Vagina (tissue), 2 donors: ENCODE measurements at regions not wholly inside any gene's neighbourhood (a gene's known extent, or its start where the extent isn't known, plus 50 kb on each side); places are given as distances from the start of the nearest gene placed in this dataset.

Source experiments
- DNase-seq, 2 donors: peaks; one replicate each; pipeline ENCODE4 v3.0.0-alpha.2; 2017; ENCODE audit errors: extremely low spot score in 2 of 2
- H3K27ac ChIP-seq: fragments of 200-600 bp; sonication (generic); one replicate; pipeline ENCODE4 v1.5.1; 2019
- H3K27me3 ChIP-seq: fragments of 200-600 bp; sonication (generic); one replicate; pipeline ENCODE4 v1.5.1; 2019
- H3K36me3 ChIP-seq, 2 donors: fragments of 200-600 bp; sonication (generic); one replicate each; pipeline ENCODE4 v1.5.1; 2017 to 2019
- H3K4me1 ChIP-seq: fragments of 200-600 bp; sonication (generic); one replicate; pipeline ENCODE4 v1.5.1; 2019
- H3K4me3 ChIP-seq, 2 donors: fragments of 200-600 bp; sonication (generic); 1 replicate in 1 of 2; 2 replicates in 1 of 2; pipeline ENCODE4 v1.5.1; 2016 to 2019
- H3K9me3 ChIP-seq: fragments of 200-600 bp; sonication (generic); one replicate; pipeline ENCODE4 v1.5.1; 2019
- POLR2A ChIP-seq, 2 donors: fragments of 450-650 bp; IDR thresholded peaks; one replicate each; pipeline ENCODE4 v1.6.1; 2017; ENCODE audit warnings: antibody characterized with exemption in 2 of 2, mild to moderate bottlenecking in 2 of 2, moderate library complexity in 2 of 2
- POLR2AphosphoS5 ChIP-seq, 2 donors: sonication (generic); formaldehyde crosslinking; IDR thresholded peaks; one replicate each; pipeline ENCODE4 v1.9.0; 2017; ENCODE audit warnings: antibody characterized with exemption in 2 of 2, mild to moderate bottlenecking in 2 of 2, low read depth in 1 of 2; ENCODE audit not compliant: insufficient read depth in 1 of 2
- intact Hi-C: fragments of 100-400 bp; cut with DNase I; formaldehyde crosslinking; loops from one replicate; pipeline ENCODE4 v1.15.1; 2023
- TF ChIP-seq, protein P1 (sequence below), 3 experiments: fragments of 450-650 bp in 2 of 3; fragments of 200-600 bp in 1 of 3; sonication (generic) in 1 of 3; IDR thresholded peaks; one replicate each; pipeline ENCODE4 v1.5.1; 2017 to 2019; ENCODE audit warnings: antibody characterized with exemption in 3 of 3, mild to moderate bottlenecking in 2 of 3, moderate library complexity in 2 of 3

DNA sequence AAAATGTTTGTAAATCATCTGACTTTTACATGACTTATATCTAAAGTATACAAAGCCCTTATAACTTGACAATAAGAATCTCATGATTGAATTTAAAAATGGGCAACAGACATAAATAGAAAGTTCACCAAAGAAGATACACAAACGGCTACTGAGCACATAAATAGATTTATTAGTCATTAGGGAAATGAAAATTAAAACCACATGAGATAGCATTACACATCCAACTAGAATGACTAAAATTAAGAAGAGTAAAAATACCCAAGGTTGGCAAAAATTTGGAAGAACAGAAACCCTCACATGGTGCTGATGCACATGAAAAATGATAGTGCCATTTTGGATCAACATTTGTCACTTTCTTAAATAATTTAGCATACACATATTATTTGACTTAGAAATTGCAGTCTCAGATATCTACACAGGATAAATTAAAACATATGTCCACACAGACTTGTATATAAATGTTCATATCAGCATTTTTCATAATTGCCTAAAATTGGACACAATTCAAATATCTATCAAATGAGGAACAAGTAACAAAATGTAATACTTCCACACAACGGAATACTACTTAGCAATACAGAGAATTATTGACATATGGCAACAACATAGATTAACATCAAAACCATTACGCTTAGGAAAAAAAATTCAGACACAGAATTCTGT lies 359.1 kb upstream of the DAB2 start:
- Histone ChIP-seq H3K9me3 (no peaks in the 10 kb centered on the region), H3K4me3 (no peak overlapping the region), H3K27ac (no peak overlapping the region), H3K27me3 (no peaks in the 10 kb centered on the region), H3K36me3 (no peaks in the 10 kb centered on the region), H3K4me1 (no peaks in the 10 kb centered on the region)
- no peak for DNase-seq
- TF ChIP-seq POLR2AphosphoS5 (IDR thresholded peaks at IDR 0.05; ENCODE audit: insufficient read depth in 1 of 2, low read depth in 1 of 2): no peak
- TF ChIP-seq POLR2A (IDR thresholded peaks at IDR 0.05): no peak
- TF ChIP-seq, protein P1, sequence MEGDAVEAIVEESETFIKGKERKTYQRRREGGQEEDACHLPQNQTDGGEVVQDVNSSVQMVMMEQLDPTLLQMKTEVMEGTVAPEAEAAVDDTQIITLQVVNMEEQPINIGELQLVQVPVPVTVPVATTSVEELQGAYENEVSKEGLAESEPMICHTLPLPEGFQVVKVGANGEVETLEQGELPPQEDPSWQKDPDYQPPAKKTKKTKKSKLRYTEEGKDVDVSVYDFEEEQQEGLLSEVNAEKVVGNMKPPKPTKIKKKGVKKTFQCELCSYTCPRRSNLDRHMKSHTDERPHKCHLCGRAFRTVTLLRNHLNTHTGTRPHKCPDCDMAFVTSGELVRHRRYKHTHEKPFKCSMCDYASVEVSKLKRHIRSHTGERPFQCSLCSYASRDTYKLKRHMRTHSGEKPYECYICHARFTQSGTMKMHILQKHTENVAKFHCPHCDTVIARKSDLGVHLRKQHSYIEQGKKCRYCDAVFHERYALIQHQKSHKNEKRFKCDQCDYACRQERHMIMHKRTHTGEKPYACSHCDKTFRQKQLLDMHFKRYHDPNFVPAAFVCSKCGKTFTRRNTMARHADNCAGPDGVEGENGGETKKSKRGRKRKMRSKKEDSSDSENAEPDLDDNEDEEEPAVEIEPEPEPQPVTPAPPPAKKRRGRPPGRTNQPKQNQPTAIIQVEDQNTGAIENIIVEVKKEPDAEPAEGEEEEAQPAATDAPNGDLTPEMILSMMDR (IDR thresholded peaks at IDR 0.05): no peak
- intact Hi-C loops: no loop called here

DNA sequence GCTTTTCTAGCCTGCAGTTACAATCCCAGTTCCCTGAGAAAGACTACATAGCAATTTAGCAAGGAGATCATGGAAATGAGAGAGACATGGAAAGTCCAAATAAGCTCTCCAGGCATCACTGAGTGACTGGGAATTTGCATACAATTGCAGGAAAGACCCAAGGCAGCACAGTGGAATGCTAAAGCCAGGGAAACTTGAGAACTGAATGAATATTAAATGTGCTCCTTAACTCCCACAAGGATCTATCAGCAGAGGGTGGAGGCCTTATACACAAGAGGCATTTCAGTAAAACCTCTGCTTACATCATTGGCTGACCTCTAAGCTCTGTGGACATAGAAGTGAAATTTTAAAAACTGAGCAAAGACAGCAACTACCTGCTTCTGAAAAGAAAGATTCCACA lies 355.6 kb upstream of the DAB2 start:
- Histone ChIP-seq H3K4me3 (no peak overlapping the region), H3K27ac (no peak overlapping the region), H3K4me1 (no peaks in the 10 kb centered on the region), H3K27me3 (no peaks in the 10 kb centered on the region), H3K9me3 (no peaks in the 10 kb centered on the region), H3K36me3 (no peaks in the 10 kb centered on the region)
- intact Hi-C loops: no loop called here
- DNase-seq: no peak
- TF ChIP-seq, protein P1 (IDR thresholded peaks at IDR 0.05): no peak
- TF ChIP-seq POLR2AphosphoS5 (IDR thresholded peaks at IDR 0.05; ENCODE audit: insufficient read depth in 1 of 2, low read depth in 1 of 2): no peak
- no peak for TF ChIP-seq POLR2A (IDR thresholded peaks at IDR 0.05)

DNA sequence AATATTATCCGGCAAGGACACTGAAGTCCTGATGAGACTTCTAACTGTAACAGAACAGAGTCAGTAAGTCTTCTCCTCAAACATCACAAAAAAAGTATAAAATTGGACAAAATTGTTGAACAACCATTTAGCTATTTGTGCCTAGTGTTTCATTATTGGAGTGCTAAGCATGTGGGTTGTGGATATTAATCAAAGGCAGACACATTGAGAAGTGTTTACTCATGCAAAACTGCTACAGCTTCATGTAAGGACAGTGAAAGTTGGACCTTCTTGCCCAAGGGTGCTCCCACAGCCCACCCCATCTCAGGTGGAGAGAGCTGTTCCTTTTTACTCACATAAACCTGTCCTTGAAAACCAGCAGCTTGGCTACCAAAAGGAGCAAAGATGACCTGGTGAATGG lies 355.1 kb upstream of the DAB2 start:
- H3K4me3 ChIP-seq: no peak overlapping the region
- H3K27ac ChIP-seq: no peak overlapping the region
- H3K4me1 ChIP-seq: no peaks in the 10 kb centered on the region
- TF ChIP-seq POLR2A (IDR thresholded peaks at IDR 0.05): no peak
- TF ChIP-seq POLR2AphosphoS5 (IDR thresholded peaks at IDR 0.05; ENCODE audit: insufficient read depth in 1 of 2, low read depth in 1 of 2): no peak
- TF ChIP-seq, protein P1 (IDR thresholded peaks at IDR 0.05): no peak
- intact Hi-C loops: no loop called here
- no peak for DNase-seq
- H3K36me3 ChIP-seq: no peaks in the 10 kb centered on the region
- no peaks in the 10 kb centered on the region for H3K27me3 ChIP-seq
- H3K9me3 ChIP-seq: no peaks in the 10 kb centered on the region

DNA sequence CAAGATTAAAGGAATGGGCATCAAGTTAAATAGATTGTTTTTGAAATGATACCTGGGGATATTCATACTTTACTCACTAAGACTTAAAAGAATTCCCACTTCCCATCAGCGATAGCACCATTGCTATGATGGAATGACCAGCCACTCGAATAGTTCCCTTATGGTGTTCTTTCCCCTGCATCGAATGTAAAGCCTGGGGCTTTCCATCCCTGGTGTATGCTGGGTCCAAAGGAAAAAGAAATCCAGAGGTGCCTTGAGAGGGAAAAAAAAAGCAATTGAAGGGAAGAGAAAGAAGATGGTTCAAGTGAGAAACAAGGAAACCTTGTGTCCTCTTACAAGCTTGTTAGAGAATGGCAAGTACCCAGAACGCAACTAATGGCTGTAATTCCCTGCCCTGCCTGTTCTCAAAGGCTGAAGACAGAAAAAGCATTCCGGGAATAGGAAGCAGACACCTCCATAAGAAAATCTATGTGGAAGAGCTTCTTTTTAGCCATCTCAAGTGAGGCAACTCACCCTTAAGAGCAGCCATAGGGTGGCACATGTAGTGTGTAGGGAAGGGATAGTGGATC lies 351.1 kb upstream of the DAB2 start:
- no peak for DNase-seq
- TF ChIP-seq, protein P1 (IDR thresholded peaks at IDR 0.05): no peak
- TF ChIP-seq POLR2AphosphoS5 (IDR thresholded peaks at IDR 0.05; ENCODE audit: insufficient read depth in 1 of 2, low read depth in 1 of 2): no peak
- no peak for TF ChIP-seq POLR2A (IDR thresholded peaks at IDR 0.05)
- no peak overlapping the region for H3K27ac ChIP-seq
- intact Hi-C loops: no loop called here
- no peaks in the 10 kb centered on the region for H3K9me3 ChIP-seq
- no peaks in the 10 kb centered on the region for H3K27me3 ChIP-seq
- no peak overlapping the region for H3K4me3 ChIP-seq
- no peaks in the 10 kb centered on the region for H3K4me1 ChIP-seq
- no peaks in the 10 kb centered on the region for H3K36me3 ChIP-seq

DNA sequence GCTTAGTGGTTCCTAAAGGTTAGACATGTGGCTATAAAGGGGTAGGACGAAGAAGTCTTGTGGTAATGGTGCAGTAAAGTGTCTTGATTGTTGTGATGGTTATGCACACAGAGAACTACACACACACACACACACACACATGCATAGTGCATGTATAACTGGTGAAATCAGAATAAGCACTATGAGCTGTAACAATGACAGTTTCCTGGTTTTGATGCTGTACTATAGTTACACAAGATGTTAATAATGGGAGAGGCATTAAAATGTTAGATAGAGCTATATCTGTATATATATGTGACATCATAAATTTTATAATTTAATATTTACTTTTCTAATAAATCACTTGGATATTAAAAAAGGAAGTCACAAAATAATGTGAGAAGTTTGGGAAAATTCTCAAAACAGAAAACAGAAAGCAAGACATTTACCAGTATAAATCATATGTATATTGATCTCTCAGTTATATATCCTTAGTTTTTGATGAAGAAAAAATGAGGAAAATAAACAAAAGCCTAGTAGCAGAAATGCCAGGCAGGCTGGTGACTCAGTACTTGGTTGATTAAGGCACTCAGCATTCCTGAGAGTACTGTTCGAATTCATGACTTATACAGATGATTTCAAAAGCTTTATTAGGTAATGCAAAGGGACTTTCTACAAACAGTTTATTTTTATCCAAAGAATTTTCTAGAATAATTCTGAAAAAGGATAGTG lies 350.5 kb upstream of the DAB2 start:
- Histone ChIP-seq H3K9me3 (no peaks in the 10 kb centered on the region), H3K36me3 (no peaks in the 10 kb centered on the region), H3K27me3 (no peaks in the 10 kb centered on the region), H3K4me3 (no peak overlapping the region), H3K27ac (no peak overlapping the region), H3K4me1 (no peaks in the 10 kb centered on the region)
- intact Hi-C loops: no loop called here
- DNase-seq: no peak
- TF ChIP-seq, protein P1 (IDR thresholded peaks at IDR 0.05): no peak
- no peak for TF ChIP-seq POLR2A (IDR thresholded peaks at IDR 0.05)
- no peak for TF ChIP-seq POLR2AphosphoS5 (IDR thresholded peaks at IDR 0.05; ENCODE audit: insufficient read depth in 1 of 2, low read depth in 1 of 2)
